Fibroblast of skin of left biceps (primary cell): ENCODE measurements at regions not wholly inside any gene's neighbourhood (a gene's known extent, or its start where the extent isn't known, plus 50 kb on each side); places are given as distances from the start of the nearest gene placed in this dataset.

Experiments
- DNase-seq, 2 experiments: peaks; one replicate each; pipeline ENCODE4 v3.0.0-alpha.2; 2013; ENCODE audit warnings: low read depth in 2 of 2

GRCh38 chr14:101227611-101228594 is 324.4 kb upstream of the RTL1 start:
- DNase-seq: no peak

GRCh38 chr14:101228949-101229541 is 325.5 kb upstream of the RTL1 start:
- no peak for DNase-seq

GRCh38 chr14:101229666-101230065 is 326.1 kb upstream of the RTL1 start:
- no peak for DNase-seq

GRCh38 chr14:101230161-101230850 is 326.8 kb upstream of the RTL1 start:
- peak in 1 of 2 experiments; percentile 1 for DNase-seq

- no peak for DNase-seq
Observed at GRCh38 chr14:101230851-101231550, 327.5 kb upstream of the RTL1 start.

GRCh38 chr14:101231828-101232227 is 328.3 kb upstream of the RTL1 start:
- DNase-seq: no peak

GRCh38 chr14:101232340-101233020 is 328.8 kb upstream of the DIO3 start:
- DNase-seq: no peak

- no peak for DNase-seq
Observed at GRCh38 chr14:101233021-101233366, 328.3 kb upstream of the DIO3 start.

GRCh38 chr14:101233391-101233790 is 327.9 kb upstream of the DIO3 start:
- DNase-seq: no peak

- DNase-seq: no peak
Observed at GRCh38 chr14:101233808-101234207, 327.5 kb upstream of the DIO3 start.

GRCh38 chr14:101234244-101234937 is 326.9 kb upstream of the DIO3 start:
- DNase-seq: no peak

GRCh38 chr14:101234999-101235334 is 326.3 kb upstream of the DIO3 start:
- DNase-seq: no peak

- DNase-seq: no peak
Observed at GRCh38 chr14:101235335-101236103, 325.8 kb upstream of the DIO3 start.

- DNase-seq: no peak
Observed at GRCh38 chr14:101236496-101237251, 324.6 kb upstream of the DIO3 start.

- DNase-seq: no peak
Observed at GRCh38 chr14:101237252-101237616, 324.1 kb upstream of the DIO3 start.

- no peak for DNase-seq
Observed at GRCh38 chr14:101239065-101239464, 322.2 kb upstream of the DIO3 start.

- DNase-seq: no peak
Observed at GRCh38 chr14:101241147-101241546, 320.1 kb upstream of the DIO3 start.

GRCh38 chr14:101241807-101242278 is 319.5 kb upstream of the DIO3 start:
- no peak for DNase-seq
